ENCODE measurements at regions not wholly inside any gene's neighbourhood (a gene's known extent, or its start where the extent isn't known, plus 50 kb on each side); places are given as distances from the start of the nearest gene placed in this dataset.

DNA sequence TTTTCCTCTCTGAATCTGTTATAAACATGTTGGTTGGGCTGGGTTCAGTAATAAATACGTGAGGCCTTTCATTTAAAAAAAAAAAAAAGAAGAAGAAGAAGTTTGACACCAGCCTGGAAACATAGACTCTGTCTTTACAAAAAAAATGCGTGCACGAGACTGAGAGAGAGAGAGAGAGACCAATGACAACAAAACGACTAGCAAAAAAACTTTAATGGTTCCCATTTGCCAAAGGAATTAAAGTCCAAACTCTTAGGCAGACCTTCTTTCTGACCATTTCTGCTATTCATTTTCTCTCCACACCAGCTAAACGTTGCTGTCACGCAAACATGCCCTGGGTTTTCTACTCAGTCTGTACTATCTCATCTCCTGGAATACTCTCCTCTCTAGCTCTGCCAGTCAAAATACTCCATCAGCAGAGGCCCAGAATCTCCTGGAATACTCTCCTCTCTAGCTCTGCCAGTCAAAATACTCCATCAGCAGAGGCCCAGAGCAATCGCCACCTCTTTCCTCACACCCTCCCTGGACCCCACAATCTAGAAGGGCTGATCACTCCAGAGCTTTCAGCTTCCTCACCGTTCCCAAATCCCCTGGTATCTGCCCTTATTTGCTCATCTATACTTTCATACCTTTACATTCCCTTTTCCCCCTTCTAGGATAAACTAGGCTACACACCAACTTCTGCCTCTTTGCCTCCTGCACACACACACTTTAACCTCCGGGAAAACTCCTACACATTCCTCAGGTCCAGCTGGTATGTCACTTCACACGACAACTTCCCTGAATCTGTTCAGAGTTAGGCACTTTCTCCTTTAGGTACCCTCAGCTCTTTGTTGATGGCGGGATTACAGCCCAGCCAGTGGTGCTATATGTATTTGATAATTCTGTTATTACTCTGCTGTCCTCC lies 100.0 kb downstream of the CDC7 start:
- TF ChIP-seq EZH2 (IDR thresholded peaks at IDR 0.05; ENCODE audit: low read length, missing control alignments) = no peak
- TF ChIP-seq, protein P1, sequence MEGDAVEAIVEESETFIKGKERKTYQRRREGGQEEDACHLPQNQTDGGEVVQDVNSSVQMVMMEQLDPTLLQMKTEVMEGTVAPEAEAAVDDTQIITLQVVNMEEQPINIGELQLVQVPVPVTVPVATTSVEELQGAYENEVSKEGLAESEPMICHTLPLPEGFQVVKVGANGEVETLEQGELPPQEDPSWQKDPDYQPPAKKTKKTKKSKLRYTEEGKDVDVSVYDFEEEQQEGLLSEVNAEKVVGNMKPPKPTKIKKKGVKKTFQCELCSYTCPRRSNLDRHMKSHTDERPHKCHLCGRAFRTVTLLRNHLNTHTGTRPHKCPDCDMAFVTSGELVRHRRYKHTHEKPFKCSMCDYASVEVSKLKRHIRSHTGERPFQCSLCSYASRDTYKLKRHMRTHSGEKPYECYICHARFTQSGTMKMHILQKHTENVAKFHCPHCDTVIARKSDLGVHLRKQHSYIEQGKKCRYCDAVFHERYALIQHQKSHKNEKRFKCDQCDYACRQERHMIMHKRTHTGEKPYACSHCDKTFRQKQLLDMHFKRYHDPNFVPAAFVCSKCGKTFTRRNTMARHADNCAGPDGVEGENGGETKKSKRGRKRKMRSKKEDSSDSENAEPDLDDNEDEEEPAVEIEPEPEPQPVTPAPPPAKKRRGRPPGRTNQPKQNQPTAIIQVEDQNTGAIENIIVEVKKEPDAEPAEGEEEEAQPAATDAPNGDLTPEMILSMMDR (conservative IDR thresholded peaks at IDR 0.05 in 1 of 2, IDR thresholded peaks at IDR 0.05 in 1 of 2; ENCODE audit: low read depth in 1 of 2, low read length in 2 of 2) = no peak
- no peaks in the 10 kb centered on the region for H3K4me1 ChIP-seq (ENCODE audit: control insufficient read depth, extremely low read depth, insufficient read depth, low read length)
- no peak overlapping the region for H3K4me3 ChIP-seq (replicated peaks in 1 of 4; ENCODE audit: control extremely low read depth in 1 of 4, insufficient read depth in 1 of 4, low read depth in 3 of 4, low read length in 4 of 4)
- no peaks in the 10 kb centered on the region for H3K79me2 ChIP-seq (ENCODE audit: control insufficient read depth, insufficient read depth, low read length)
- no peaks in the 10 kb centered on the region for H3K9me3 ChIP-seq (ENCODE audit: control insufficient read depth, insufficient read depth, low read depth, low read length)
- no peaks in the 10 kb centered on the region for H4K20me1 ChIP-seq (ENCODE audit: control insufficient read depth, extremely low read depth, insufficient read depth, low read length)
- H3K4me2 ChIP-seq (ENCODE audit: extremely low read depth, insufficient read depth, low read length) = no peak overlapping the region
- H2AFZ ChIP-seq (ENCODE audit: low read length) = no peak overlapping the region
- no peak overlapping the region for H3K9ac ChIP-seq (ENCODE audit: insufficient read depth, low read length)
- H3K27ac ChIP-seq (ENCODE audit: insufficient read depth, low read length) = no peak overlapping the region
- no peak for DNase-seq (ENCODE audit: low read depth in 2 of 2)
- H3K36me3 ChIP-seq (ENCODE audit: control insufficient read depth, insufficient read depth, low read length) = no peaks in the 10 kb centered on the region
- no peaks in the 10 kb centered on the region for H3K27me3 ChIP-seq (ENCODE audit: control insufficient read depth, insufficient read depth, low read length)

DNA sequence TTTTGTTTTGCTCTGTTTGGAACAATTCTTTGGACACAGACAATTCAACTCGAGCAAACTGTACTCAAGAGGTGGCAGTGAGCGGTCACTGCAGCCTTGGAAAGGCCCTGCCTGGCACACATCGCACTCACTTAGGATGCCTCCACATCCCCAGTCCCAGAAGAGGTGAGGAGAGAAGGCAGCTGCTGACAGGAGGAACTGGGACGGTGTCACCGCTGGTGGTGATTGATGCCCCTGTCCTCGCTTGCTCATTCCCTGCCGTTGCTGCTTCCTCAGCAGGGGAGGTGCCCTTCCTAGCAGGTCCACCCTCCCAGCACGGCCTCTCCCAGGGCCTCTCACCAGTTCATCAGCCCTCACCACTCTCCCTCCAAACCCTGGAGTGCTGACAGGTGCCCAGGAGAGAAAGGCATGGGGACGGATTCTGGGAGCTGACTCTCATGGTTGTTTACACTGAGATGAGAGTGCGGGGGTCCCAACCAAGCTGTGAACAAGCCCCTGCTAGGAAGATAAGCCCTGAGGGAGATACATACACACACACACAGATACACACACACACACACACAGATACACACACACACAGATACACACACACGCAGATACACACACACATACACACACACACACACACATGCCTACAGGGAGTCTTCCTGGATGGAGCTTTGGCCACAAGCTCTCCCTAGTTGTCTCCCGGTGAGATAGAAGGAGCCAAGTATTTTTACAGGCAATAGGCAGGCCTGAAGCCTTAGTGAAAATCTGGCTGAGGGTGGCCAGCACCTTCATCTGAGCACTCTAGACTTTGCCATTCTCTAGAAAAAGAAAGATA lies 101.1 kb downstream of the CDC7 start:
- no peak overlapping the region for H3K4me3 ChIP-seq (replicated peaks in 1 of 4; ENCODE audit: control extremely low read depth in 1 of 4, insufficient read depth in 1 of 4, low read depth in 3 of 4, low read length in 4 of 4)
- H3K79me2 ChIP-seq (ENCODE audit: control insufficient read depth, insufficient read depth, low read length) = no peaks in the 10 kb centered on the region
- no peaks in the 10 kb centered on the region for H3K9me3 ChIP-seq (ENCODE audit: control insufficient read depth, insufficient read depth, low read depth, low read length)
- no peaks in the 10 kb centered on the region for H3K4me1 ChIP-seq (ENCODE audit: control insufficient read depth, extremely low read depth, insufficient read depth, low read length)
- no peak overlapping the region for H2AFZ ChIP-seq (ENCODE audit: low read length)
- H3K4me2 ChIP-seq (ENCODE audit: extremely low read depth, insufficient read depth, low read length) = no peak overlapping the region
- H3K27me3 ChIP-seq (ENCODE audit: control insufficient read depth, insufficient read depth, low read length) = no peaks in the 10 kb centered on the region
- no peaks in the 10 kb centered on the region for H4K20me1 ChIP-seq (ENCODE audit: control insufficient read depth, extremely low read depth, insufficient read depth, low read length)
- H3K27ac ChIP-seq (ENCODE audit: insufficient read depth, low read length) = no peak overlapping the region
- H3K36me3 ChIP-seq (ENCODE audit: control insufficient read depth, insufficient read depth, low read length) = no peaks in the 10 kb centered on the region
- no peak overlapping the region for H3K9ac ChIP-seq (ENCODE audit: insufficient read depth, low read length)
- no peak for DNase-seq (ENCODE audit: low read depth in 2 of 2)
- TF ChIP-seq, protein P1 (conservative IDR thresholded peaks at IDR 0.05 in 1 of 2, IDR thresholded peaks at IDR 0.05 in 1 of 2; ENCODE audit: low read depth in 1 of 2, low read length in 2 of 2) = no peak
- TF ChIP-seq EZH2 (IDR thresholded peaks at IDR 0.05; ENCODE audit: low read length, missing control alignments) = no peak

DNA sequence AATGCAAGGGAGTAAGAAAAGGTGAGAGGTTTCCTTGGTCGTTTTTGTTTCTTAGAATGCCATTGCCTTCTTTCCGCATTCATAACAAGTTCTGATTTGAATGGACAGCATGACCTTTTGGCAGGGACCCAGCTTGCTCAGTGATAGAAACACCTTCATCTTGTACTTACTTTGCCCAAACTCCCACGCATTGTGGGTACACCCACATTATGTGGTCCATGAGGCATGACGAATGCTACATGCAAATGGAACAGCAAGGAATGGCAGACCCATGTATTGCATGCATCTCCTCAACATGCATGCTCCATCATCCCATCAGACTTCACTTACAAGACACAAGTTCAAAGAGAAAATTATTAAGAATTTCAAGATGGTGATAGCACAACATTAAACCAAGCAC lies 102.8 kb downstream of the CDC7 start:
- no peak for DNase-seq (ENCODE audit: low read depth in 2 of 2)
- Histone ChIP-seq H3K4me3 (replicated peaks in 1 of 4; ENCODE audit: control extremely low read depth in 1 of 4, insufficient read depth in 1 of 4, low read depth in 3 of 4, low read length in 4 of 4) (no peak overlapping the region), H3K9me3 (ENCODE audit: control insufficient read depth, insufficient read depth, low read depth, low read length) (no peaks in the 10 kb centered on the region), H3K4me1 (ENCODE audit: control insufficient read depth, extremely low read depth, insufficient read depth, low read length) (no peaks in the 10 kb centered on the region), H3K4me2 (ENCODE audit: extremely low read depth, insufficient read depth, low read length) (no peak overlapping the region), H3K27ac (ENCODE audit: insufficient read depth, low read length) (no peak overlapping the region), H3K9ac (ENCODE audit: insufficient read depth, low read length) (no peak overlapping the region), H3K79me2 (ENCODE audit: control insufficient read depth, insufficient read depth, low read length) (no peaks in the 10 kb centered on the region), H3K36me3 (ENCODE audit: control insufficient read depth, insufficient read depth, low read length) (no peaks in the 10 kb centered on the region), H3K27me3 (ENCODE audit: control insufficient read depth, insufficient read depth, low read length) (no peaks in the 10 kb centered on the region), H4K20me1 (ENCODE audit: control insufficient read depth, extremely low read depth, insufficient read depth, low read length) (no peaks in the 10 kb centered on the region), H2AFZ (ENCODE audit: low read length) (no peak overlapping the region)
- TF ChIP-seq EZH2 (IDR thresholded peaks at IDR 0.05; ENCODE audit: low read length, missing control alignments) = no peak
- TF ChIP-seq, protein P1 (conservative IDR thresholded peaks at IDR 0.05 in 1 of 2, IDR thresholded peaks at IDR 0.05 in 1 of 2; ENCODE audit: low read depth in 1 of 2, low read length in 2 of 2) = no peak
